PFSK-1 (cell line): ENCODE measurements at regions not wholly inside any gene's neighbourhood (a gene's known extent, or its start where the extent isn't known, plus 50 kb on each side); places are given as distances from the start of the nearest gene placed in this dataset.

ENCODE experiments used
- FOXP2 ChIP-seq: optimal IDR thresholded peaks from 2 replicates; pipeline ENCODE3; 2011; ENCODE audit warnings: borderline replicate concordance, control low read depth, inconsistent platforms; ENCODE audit not compliant: insufficient read depth; ENCODE audit errors: extremely low read length, extremely low read depth
- POLR2AphosphoS5 ChIP-seq: IDR thresholded peaks from 2 replicates; pipeline ENCODE4 v1.6.1; 2012; ENCODE audit warnings: low read depth, mild to moderate bottlenecking, control low read depth, low read length, moderate library complexity
- REST ChIP-seq, 2 experiments: IDR thresholded peaks; 2 replicates each; pipeline versions ENCODE4 v1.6.1 to v1.8.0; 2011 to 2012; ENCODE audit warnings: low read depth in 2 of 2, low read length in 2 of 2, control low read depth in 1 of 2, inconsistent platforms in 1 of 2, mild to moderate bottlenecking in 1 of 2, moderate library complexity in 1 of 2; ENCODE audit not compliant: insufficient read depth in 1 of 2
- SIN3A ChIP-seq: IDR thresholded peaks from 2 replicates; pipeline ENCODE4 v1.6.1; 2012; ENCODE audit warnings: mild to moderate bottlenecking, low read length, moderate library complexity, borderline replicate concordance; ENCODE audit not compliant: insufficient read depth
- TAF1 ChIP-seq: IDR thresholded peaks from 2 replicates; pipeline ENCODE4 v1.6.1; 2012; ENCODE audit warnings: low read length, control low read depth, borderline replicate concordance; ENCODE audit not compliant: insufficient read depth

- TF ChIP-seq SIN3A (no peak), POLR2AphosphoS5 (no peak), REST (IDR thresholded peaks at IDR 0.05; ENCODE audit: insufficient read depth in 1 of 2, low read depth in 2 of 2, low read length in 2 of 2) (no peak)
These were observed 368.9 kb upstream of the SULF2 start for GRCh38 chr20:48154040-48154765.

- TF ChIP-seq SIN3A (no peak), FOXP2 (no peak), TAF1 (no peak), REST (IDR thresholded peaks at IDR 0.05; ENCODE audit: insufficient read depth in 1 of 2, low read depth in 2 of 2, low read length in 2 of 2) (no peak), POLR2AphosphoS5 (no peak)
These were observed 368.2 kb upstream of the SULF2 start for GRCh38 chr20:48153523-48153922.

- TF ChIP-seq POLR2AphosphoS5 (no peak), REST (IDR thresholded peaks at IDR 0.05; ENCODE audit: insufficient read depth in 1 of 2, low read depth in 2 of 2, low read length in 2 of 2) (peak; percentile 27 to 70; a peak in 2 of 4 replicates)
These were observed 367.8 kb upstream of the SULF2 start for GRCh38 chr20:48153103-48153502.

GRCh38 chr20:48150568-48150967 lies 365.3 kb upstream of the SULF2 start:
- TF ChIP-seq SIN3A (no peak), FOXP2 (no peak), REST (IDR thresholded peaks at IDR 0.05; ENCODE audit: insufficient read depth in 1 of 2, low read depth in 2 of 2, low read length in 2 of 2) (no peak), POLR2AphosphoS5 (no peak), TAF1 (no peak)

GRCh38 chr20:48149902-48150301 lies 364.6 kb upstream of the SULF2 start:
- TF ChIP-seq FOXP2 (no peak), POLR2AphosphoS5 (no peak), TAF1 (no peak), REST (IDR thresholded peaks at IDR 0.05; ENCODE audit: insufficient read depth in 1 of 2, low read depth in 2 of 2, low read length in 2 of 2) (no peak), SIN3A (no peak)
